ENCODE measurements at regions not wholly inside any gene's neighbourhood (a gene's known extent, or its start where the extent isn't known, plus 50 kb on each side); places are given as distances from the start of the nearest gene placed in this dataset.
"Not testable (repeated sequence)": the region's sequence is repeated elsewhere in the genome, so short reads cannot be mapped to it uniquely, and the experiment has no call there.

DNA sequence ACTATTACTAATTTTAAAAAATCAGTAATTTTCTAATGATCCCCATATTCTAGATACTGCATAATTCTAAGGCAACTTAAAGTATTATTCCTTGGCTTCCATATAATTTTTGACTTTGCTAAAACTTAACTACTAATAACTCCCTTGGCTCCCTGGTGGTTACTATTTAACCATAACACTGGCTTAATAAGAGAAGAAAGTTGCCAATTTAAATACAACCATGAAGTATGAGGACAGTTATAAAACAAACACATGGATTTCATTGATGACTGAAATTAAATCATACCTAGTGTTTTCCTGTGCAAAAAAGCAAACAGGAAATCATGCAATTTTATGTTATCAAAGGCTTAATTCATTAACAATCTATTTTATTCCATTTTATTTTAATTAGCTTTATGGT is 1073.9 kb downstream of the GRM8 start:
- no peak for DNase-seq (ENCODE audit: low spot score)

DNA sequence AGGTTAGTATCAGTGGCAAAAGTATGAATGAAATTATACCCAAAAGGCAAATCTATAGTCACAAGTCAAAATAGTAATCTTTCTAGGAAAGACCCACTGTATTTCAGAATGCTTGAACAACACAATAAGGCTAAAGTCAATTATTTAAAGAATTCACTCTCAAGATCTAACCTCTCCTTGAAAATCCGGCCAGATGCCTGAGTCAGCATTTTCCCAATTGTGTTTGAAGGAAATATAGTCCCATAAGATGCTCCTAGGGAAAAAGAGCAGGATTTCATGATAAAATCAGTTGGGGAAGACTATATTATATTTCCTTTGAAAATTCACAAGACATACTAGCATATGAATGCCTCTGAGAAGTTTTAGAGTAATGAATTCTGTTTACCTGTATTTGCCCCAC is 1075.0 kb downstream of the GRM8 start:
- no peak for DNase-seq (ENCODE audit: low spot score)

GRCh38 chr7:126166645-126167044 is 1086.1 kb downstream of the GRM8 start:
- no peak for DNase-seq (ENCODE audit: low spot score)

DNA sequence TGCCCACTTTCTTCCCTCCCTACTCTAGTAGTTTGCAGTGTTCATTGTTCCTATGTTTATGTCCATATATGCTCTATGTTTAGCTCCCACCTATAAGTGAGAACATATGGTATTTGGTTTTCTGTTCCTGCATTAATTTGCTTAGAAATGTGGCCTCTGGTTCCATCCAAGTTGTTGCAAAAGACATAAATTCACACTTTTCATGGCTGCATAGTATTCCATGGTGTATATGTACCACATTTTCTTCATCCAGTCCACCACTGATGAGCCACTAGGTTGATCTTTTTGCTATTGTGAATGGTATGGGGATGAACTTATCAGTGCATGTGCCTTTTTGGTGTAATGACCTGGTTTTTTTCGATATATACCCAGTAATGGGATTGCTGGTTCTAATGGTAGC is 1089.1 kb downstream of the GRM8 start:
- DNase-seq (ENCODE audit: low spot score): no peak

GRCh38 chr7:126157391-126157790 is 1095.3 kb downstream of the GRM8 start:
- DNase-seq (ENCODE audit: low spot score): no peak

DNA sequence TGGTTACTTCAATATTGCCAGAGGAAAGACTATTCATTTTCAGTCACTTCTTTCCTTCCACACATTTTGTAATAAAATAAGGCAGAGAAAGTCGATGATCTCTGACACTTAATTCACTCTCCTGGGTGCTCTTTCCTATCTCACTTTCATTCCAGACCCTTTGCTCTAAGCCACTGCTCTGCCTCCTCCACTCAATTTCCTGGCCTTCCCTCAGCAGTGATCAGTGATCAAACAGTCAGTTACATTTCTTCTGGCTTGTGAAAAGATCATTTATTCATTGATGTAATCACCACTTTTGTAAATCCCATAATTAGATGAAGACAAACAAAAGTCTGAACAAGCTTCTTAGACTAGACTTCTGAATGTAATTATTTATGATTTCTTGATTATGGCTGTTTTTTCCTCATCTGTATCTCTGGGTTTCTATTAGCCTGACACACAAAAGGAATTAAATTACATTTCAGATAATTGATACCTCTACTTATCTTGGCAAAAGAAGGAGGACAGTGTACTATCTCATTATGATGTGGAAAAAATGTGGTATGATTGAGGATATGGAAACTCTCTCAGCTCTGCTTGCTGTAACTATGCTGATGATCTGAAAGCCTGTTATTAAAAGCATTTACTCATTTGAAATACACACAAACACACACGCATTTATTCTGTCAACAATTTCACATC is 1102.3 kb downstream of the GRM8 start:
- DNase-seq (ENCODE audit: low spot score): no peak

DNA sequence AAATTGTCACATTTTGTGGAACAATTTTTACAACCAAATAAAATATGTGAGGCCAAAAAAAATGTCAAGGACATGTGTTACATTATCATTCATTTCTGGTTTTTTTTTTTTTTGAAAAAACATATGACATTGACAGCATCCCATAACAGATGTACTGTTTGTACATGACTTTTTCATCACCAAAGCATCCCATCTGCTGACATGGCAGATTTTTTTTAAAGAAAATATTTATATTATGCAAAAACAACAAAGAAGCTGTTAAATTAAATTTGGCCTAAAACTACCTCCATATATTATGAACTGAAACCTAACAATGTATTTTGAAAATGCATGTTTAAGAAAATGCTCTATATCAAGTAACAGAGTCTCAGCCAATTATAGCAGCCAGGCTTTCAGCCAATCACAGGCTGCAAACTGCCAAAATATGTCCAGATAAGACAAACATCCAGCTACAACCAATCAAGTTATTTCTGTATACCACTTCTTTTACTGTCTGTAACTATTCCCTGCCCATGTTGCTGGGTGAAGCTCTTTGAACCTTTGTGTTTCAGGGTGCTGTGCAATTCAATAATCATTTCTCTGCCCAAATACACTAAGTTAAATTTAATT is 1111.8 kb downstream of the GRM8 start:
- DNase-seq (ENCODE audit: low spot score): no peak

GRCh38 chr7:126119981-126120380 is 1132.8 kb downstream of the GRM8 start:
- DNase-seq (ENCODE audit: low spot score): no peak

DNA sequence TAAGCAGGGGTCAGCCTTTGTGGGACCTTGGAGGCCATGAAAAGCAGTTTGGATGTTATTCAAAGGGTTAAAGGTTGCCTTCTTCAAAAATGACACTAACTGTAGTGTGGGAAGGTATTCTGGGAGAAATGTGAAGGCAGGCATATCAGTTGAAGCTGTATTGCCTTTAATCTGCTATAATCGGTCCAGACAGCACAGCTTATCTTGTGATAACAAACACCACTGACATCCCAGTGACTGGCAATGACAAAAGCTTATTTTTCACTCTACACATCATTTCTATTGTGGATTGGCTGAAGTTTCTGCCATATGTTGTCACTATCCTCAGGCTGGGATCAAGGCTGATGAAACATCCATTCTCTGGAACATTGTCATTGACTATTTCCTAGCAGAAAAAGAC is 1149.2 kb downstream of the GRM8 start:
- DNase-seq (ENCODE audit: low spot score): no peak

GRCh38 chr7:126083014-126083413 is 1153.4 kb upstream of the POT1 start:
- DNase-seq (ENCODE audit: low spot score): no peak

GRCh38 chr7:126079581-126079980 is 1150.0 kb upstream of the POT1 start:
- DNase-seq (ENCODE audit: low spot score): no peak

DNA sequence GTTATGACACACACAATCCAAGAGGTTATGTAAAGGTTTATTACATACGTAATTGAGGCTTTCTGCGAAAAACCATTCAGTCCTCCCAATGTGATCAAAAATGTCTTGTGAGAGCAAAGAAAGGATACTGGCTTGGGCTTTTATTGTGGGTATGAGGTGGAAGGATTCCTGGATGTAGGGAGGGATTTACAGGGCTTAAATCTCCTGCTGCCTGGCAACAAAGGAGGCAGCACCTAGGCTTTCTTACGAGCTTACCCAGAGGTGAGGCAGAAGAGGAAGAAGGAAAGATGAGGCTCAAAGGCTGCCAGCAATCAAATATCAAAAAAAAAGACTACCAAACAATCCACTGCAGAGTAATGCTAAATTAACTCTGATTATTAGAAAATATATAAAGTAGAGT is 1149.5 kb upstream of the POT1 start:
- DNase-seq (ENCODE audit: low spot score): no peak

- no peak for DNase-seq (ENCODE audit: low spot score)
These were observed 1136.1 kb upstream of the POT1 start for GRCh38 chr7:126065766-126066165.

GRCh38 chr7:126057979-126058378 is 1128.4 kb upstream of the POT1 start:
- DNase-seq (ENCODE audit: low spot score): no peak

DNA sequence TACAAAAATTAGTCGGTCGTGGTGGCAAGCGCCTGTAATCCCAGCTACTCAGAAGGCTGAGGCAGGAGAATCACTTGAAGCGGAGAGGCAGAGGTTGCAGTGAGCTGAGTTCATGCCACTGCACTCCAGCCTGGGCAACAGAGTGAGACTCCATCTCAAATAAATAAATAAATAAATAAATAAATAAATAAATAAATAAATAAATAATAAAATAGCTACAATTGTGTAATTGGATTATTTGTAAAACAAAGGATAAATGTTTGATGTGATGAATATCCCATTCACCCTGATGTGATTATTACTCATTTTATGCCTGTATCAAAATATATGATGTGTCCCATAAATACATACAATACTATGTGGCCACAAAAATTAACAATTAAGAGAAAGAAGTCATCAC is 1127.0 kb upstream of the POT1 start:
- DNase-seq (ENCODE audit: low spot score): not testable (repeated sequence)

- no peak for DNase-seq (ENCODE audit: low spot score)
These were observed 1122.6 kb upstream of the POT1 start for GRCh38 chr7:126052229-126052628.

GRCh38 chr7:126044662-126045061 is 1115.0 kb upstream of the POT1 start:
- DNase-seq (ENCODE audit: low spot score): no peak

DNA sequence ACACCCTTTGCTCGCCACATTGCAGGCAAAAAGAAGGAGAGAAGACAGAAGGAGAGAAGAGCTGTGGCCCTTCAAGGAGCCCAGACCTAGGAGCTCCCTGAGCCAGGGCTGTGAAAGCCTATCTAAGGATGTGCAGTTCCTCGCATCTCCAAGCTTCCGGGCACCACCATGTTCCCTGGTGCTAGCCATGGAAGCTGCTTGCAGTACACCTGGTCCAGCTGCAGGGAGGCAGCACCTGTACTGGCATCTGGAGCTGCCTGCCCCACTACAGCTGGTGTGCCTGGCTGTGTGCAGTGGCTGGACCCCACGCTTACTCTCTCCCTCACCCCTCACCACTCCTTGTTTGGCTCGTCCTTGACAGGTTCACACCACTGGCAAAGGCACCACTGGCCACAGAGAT is 1111.8 kb upstream of the POT1 start:
- no peak for DNase-seq (ENCODE audit: low spot score)

GRCh38 chr7:126040114-126041045 is 1110.8 kb upstream of the POT1 start:
- DNase-seq (ENCODE audit: low spot score): no peak

GRCh38 chr7:126026421-126027088 is 1096.9 kb upstream of the POT1 start:
- DNase-seq (ENCODE audit: low spot score): no peak

DNA sequence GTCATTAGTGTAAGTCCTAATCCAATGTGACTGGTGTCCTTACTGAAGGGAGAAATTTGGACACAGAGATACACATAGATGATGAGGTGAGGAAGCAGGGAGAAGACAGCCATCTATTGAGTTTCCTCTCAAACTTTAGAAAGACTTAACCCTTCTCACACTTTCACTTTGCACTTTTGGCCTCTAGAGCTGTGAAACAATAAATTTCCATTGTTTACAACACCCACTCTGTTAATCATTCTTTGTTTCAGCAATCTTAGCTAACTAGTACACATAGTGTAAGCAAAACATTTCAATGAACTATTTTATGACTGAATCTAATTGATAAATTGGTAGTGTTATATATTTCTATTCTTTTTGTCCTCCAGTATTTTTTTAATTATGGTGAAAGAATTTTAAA is 1092.8 kb upstream of the POT1 start:
- no peak for DNase-seq (ENCODE audit: low spot score)

DNA sequence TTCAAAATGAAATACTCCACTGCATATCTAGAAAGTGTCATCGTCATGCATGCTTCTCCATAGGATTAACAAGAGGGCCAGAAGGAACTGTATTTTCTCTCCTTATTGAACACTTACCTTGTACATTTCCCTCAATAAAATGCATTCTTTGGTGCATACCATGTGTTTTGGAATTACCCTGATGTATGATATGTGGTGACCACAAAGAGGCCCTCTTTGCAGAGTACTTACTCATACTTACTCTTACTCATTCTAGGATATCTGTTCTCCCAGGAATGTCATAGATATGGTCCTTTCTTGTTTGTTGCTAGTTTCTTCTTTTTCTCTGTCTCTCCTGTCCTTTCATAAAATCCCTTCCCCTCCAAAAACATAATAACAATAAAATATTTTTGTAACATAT is 1087.1 kb upstream of the POT1 start:
- DNase-seq (ENCODE audit: low spot score): no peak
